ENCODE measurements at regions not wholly inside any gene's neighbourhood (a gene's known extent, or its start where the extent isn't known, plus 50 kb on each side); places are given as distances from the start of the nearest gene placed in this dataset.

- no peak for TF ChIP-seq CTCF (optimal IDR thresholded peaks at IDR 0.05 in 1 of 3, IDR thresholded peaks at IDR 0.05 in 1 of 3, conservative IDR thresholded peaks at IDR 0.05 in 1 of 3; ENCODE audit: extremely low read depth in 1 of 3, insufficient read depth in 2 of 3, low read length in 3 of 3)
- TF ChIP-seq EZH2 (IDR thresholded peaks at IDR 0.05; ENCODE audit: low read length) = no peak
Observed at GRCh38 chr4:8771258-8771590, 100.4 kb downstream of the HMX1 start.
